GM19397 (cell line): ENCODE measurements at regions not wholly inside any gene's neighbourhood (a gene's known extent, or its start where the extent isn't known, plus 50 kb on each side); places are given as distances from the start of the nearest gene placed in this dataset.

Experiments
- ATAC-seq: cut with Tn5 transposase; IDR thresholded peaks from one replicate; pipeline ENCODE4 v1.9.1; 2021; ENCODE audit warnings: mild to moderate bottlenecking, moderate library complexity; ENCODE audit not compliant: unreplicated experiment

DNA sequence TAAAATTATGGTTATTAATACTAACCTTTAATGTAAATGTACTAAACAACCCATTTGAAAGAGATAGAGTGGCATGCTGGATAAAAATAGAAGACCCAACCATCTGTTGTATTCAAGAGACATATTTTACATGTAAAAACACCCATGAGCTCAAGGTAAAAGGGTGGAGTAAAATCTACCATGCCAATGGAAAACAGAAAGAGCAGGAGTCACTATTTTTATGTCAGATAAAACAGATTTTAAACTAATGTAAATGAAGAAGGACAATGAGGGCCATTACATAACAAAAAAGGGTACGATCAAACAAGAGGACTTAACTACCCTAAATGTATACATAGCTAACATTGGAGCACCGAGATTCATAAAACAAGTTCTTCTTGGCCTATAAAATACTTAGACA, 66.3 kb downstream of the ITM2A start:
- ATAC-seq, result no peak

DNA sequence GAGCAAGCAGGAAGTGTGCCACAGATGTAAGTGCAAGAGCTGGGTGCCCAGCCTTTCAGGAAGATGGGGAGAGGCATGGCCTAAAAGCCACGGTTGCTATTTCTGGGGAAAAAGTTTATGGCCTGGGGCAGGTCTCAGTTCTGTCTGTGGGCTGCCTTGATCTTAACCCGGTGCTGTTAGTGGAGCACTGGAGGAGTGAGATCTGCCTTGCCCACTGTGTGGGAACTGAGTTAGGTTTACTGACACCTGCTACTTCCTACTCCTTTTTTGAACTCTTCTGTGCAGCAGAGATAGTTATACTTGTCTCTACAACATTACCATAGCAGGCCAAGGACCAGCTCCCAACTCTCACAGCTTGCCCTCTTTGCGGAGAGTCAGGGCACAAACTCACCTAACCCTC, 76.5 kb downstream of the ITM2A start:
- no peak for ATAC-seq

GRCh38 chrX:79288733-79289132, 78.4 kb downstream of the ITM2A start:
- ATAC-seq, result no peak

GRCh38 chrX:79287724-79288123, 79.4 kb downstream of the ITM2A start:
- no peak for ATAC-seq

- no peak for ATAC-seq
These were observed 85.4 kb downstream of the ITM2A start for GRCh38 chrX:79281775-79282174.

GRCh38 chrX:79270401-79270800, 96.7 kb downstream of the ITM2A start:
- ATAC-seq, result peak; percentile 84

- ATAC-seq, result no peak
These were observed 98.3 kb downstream of the ITM2A start for GRCh38 chrX:79268788-79269187.

GRCh38 chrX:79266702-79267101, 100.4 kb downstream of the ITM2A start:
- ATAC-seq, result no peak

DNA sequence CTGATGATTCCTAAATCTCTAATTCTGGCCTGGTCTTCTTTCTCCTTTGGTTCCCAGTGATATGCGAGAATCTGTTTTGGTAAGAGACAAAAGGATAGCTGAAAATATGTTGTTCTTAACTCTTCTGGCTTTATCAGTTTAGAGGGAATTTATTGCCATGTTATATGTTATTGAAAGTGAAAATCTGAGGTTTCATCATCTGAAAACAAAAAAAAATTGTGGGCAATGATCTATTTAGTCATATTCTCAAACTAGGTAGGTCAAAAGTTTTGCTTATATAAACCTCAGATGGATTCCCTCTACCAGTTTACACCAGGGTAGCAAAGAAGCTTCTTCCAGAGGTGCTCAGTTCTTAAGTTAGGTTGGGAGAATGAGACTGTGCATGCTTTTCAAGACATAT, 103.6 kb downstream of the ITM2A start:
- no peak for ATAC-seq

- peak; percentile 90 for ATAC-seq
These were observed 108.0 kb downstream of the ITM2A start for GRCh38 chrX:79259073-79259689.

DNA sequence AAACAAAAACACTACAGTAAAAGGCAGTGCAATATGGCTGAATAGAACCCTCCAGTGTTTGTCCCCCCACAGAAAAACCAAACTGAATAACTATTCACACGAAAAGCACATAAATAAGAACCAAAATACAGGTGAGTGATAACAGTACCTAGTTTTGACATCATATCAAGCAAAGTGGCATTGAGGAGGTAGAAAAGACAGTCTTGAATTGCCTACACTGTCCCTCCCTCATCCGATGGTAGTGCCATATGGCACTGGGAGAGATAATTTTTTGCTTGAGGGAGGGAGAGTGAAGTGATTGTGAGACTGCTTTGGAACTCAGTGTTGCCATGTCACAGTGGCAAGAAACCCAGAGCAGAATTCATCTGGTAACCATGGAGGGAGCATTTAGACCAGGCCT, 99.2 kb downstream of the GPR174 start:
- ATAC-seq, result no peak

DNA sequence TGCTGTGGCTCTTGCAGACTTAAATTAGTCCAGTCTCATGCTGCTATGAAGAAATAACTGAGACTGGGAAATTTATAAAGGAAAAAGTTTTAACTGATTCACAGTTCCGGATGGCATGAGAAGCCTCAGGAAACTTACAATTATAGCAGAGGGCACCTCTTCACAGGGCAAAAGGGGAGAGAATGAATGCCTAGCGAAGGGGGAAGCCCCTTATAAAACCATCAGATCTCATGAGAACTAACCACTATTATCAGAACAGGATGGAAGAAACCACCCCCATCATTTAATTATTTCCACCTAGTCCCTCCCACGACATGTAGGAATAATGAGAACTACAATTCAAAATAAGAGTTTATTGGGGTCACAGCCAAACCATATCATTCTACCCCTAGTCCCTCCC, 91.4 kb downstream of the GPR174 start:
- no peak for ATAC-seq

DNA sequence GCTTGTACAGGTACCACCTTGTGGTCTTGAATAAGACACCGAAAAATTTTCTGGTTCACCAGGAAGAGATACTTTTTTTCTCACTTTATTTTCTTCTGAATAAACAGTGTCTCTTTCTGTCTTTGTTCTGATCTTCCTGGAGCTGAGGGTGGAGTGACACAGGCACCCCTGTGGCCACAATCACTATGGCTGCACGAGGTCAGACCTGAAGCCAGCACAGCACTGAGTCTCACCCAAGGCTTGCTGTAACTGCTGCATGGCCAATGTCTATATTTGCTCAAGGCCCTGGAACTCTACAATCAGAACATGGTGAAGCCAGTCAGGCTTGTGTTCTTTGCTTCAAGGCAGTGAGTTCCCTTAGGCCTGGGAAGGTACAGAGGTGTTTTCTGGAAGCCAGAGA, 87.2 kb downstream of the GPR174 start:
- ATAC-seq, result no peak
